Skin of body (tissue), 2 donors: ENCODE measurements at regions not wholly inside any gene's neighbourhood (a gene's known extent, or its start where the extent isn't known, plus 50 kb on each side); places are given as distances from the start of the nearest gene placed in this dataset. TPM values are rescaled to one million over a fixed set of nuclear protein-coding genes. Genes with fewer than 3 reads are reported as not detected.

ENCODE experiments used
- DNase-seq: peaks from one replicate; lab custom pipeline; 2025; lab: John Stamatoyannopoulos, UW
- small RNA-seq: library from RNA; depleted of rRNA; stranded (forward); fragments of <200 nt; gene quantifications from one replicate; pipeline ENCODE3, GENCODE V24; 2014; ENCODE audit warnings: low replicate concordance

- DNase-seq = no peak
Measured at GRCh38 chrX:124280294-124280902, 52.1 kb upstream of the TEX13D start.

- DNase-seq = no peak
Measured at GRCh38 chrX:124282580-124282979, 49.9 kb upstream of the TEX13D start.

Small RNA genes lying in the stretch of these regions (small RNA-seq; reads per million reads assigned to genes)
- not detected for gene RF00561
